Ovary (tissue), 7 donors: ENCODE measurements at regions not wholly inside any gene's neighbourhood (a gene's known extent, or its start where the extent isn't known, plus 50 kb on each side); places are given as distances from the start of the nearest gene placed in this dataset.
A peak's percentile ranks its signal among the peaks of the same experiment; 100 is the strongest.

ENCODE experiments used
- DNase-seq, 5 donors: peaks; one replicate each; pipeline ENCODE4 v3.0.0-alpha.2; 2019 to 2020
- H3K27ac ChIP-seq, 2 donors: fragments of 200-600 bp; one replicate each; pipeline versions ENCODE4 v1.5.1 to v1.8.0; 2019 to 2022
- H3K27me3 ChIP-seq: fragments of 200-600 bp; one replicate; pipeline ENCODE4 v1.8.0; 2022
- H3K36me3 ChIP-seq: fragments of 200-600 bp; sonication (generic); one replicate; pipeline ENCODE4 v1.5.1; 2019
- H3K4me1 ChIP-seq: one replicate; pipeline ENCODE4 v1.8.1; 2013; ENCODE audit warnings: mild to moderate bottlenecking, moderate library complexity; ENCODE audit not compliant: insufficient read depth
- H3K4me3 ChIP-seq: fragments of 200-600 bp; sonication (generic); one replicate; pipeline ENCODE4 v1.5.1; 2017
- H3K9me3 ChIP-seq, 2 donors: fragments of 200-600 bp in 1 of 2; sonication (generic) in 1 of 2; one replicate each; pipeline versions ENCODE4 v1.5.1 to v1.8.1; 2013 to 2019; ENCODE audit warnings: mild to moderate bottlenecking in 1 of 2, moderate library complexity in 1 of 2
- CTCF ChIP-seq, 3 donors: fragments of 450-650 bp in 2 of 3; fragments of 200-600 bp in 1 of 3; IDR thresholded peaks; one replicate each; pipeline versions ENCODE4 v1.5.1 to v1.8.0; 2016 to 2022; ENCODE audit warnings: antibody characterized with exemption in 3 of 3, mild to moderate bottlenecking in 1 of 3
- EP300 ChIP-seq: sonication (generic); formaldehyde crosslinking; IDR thresholded peaks from one replicate; pipeline ENCODE4 v1.6.1; 2017; ENCODE audit warnings: antibody characterized with exemption
- POLR2A ChIP-seq: fragments of 450-650 bp; IDR thresholded peaks from one replicate; pipeline ENCODE4 v1.6.1; 2017; ENCODE audit warnings: antibody characterized with exemption, mild to moderate bottlenecking, moderate library complexity
- WGBS, 3 donors: extraction: QIAGEN DNeasy Blood & Tissue Kit in 1 of 3; methylation state at CpG; one replicate each; pipeline versions ENCODE4 v1.1.5 to v1.1.7; 2013 to 2017; 5-methylcytosine and 5-hydroxymethylcytosine counted together
- intact Hi-C, 4 donors: fragments of 100-400 bp; cut with DNase I; formaldehyde crosslinking; loops; one replicate each; pipeline versions ENCODE4 v1.11.0 to v1.15.1; 2022 to 2023
- donor health status: DM: no; HTN: no; CAD: no; lungs with moderate emphysema.
- donor health status: DM: no; HTN: no; CAD: no.
- donor health status: Bipolar disorder and iron deficiency.
- donor health status: DM: no; HTN: no; CAD: no.
- donor health status: DM: yes; HTN: yes; CAD: no.

- 53 to 60% (median 60%) methylated on average over 2 of the region's 2 CpGs for WGBS, 3 donors
- H3K4me1 ChIP-seq, result peaks cover 24% of the 10 kb centered on the region
- no peaks in the 10 kb centered on the region for H3K36me3 ChIP-seq
- H3K4me3 ChIP-seq, result no peak overlapping the region
- no peaks in the 10 kb centered on the region for H3K9me3 ChIP-seq
- no peak overlapping the region for H3K27ac ChIP-seq
- TF ChIP-seq POLR2A (no peak), CTCF (IDR thresholded peaks at IDR 0.05) (no peak), EP300 (no peak)
- no peak for DNase-seq
- no peaks in the 10 kb centered on the region for H3K27me3 ChIP-seq
- intact Hi-C loops, result loop anchor here in 2 of 4 donors (5.0 to 10.0 kb wide), 2 partner anchors 36 to 701 kb away; partner anchors contain the start of gene IGFBP5 (in 1 of the 2)
Measured at GRCh38 chr2:217396165-217396564, 536.3 kb upstream of the TNP1 start.

GRCh38 chr2:217394510-217395351 lies 534.9 kb upstream of the TNP1 start:
- intact Hi-C loops, result loop anchor here in 2 of 4 donors (5.0 to 10.0 kb wide), 2 partner anchors 38 to 700 kb away; partner anchors contain the start of gene IGFBP5 (in 1 of the 2)
- DNase-seq, result no peak
- Histone ChIP-seq H3K36me3 (no peaks in the 10 kb centered on the region), H3K4me3 (no peak overlapping the region), H3K27ac (no peak overlapping the region), H3K4me1 (peaks cover 22% of the 10 kb centered on the region), H3K27me3 (no peaks in the 10 kb centered on the region), H3K9me3 (no peaks in the 10 kb centered on the region)
- TF ChIP-seq POLR2A, result no peak
- 74 to 86% (median 81%) methylated on average over 8 of the region's 8 CpGs for WGBS, 3 donors

GRCh38 chr2:217393585-217394032 lies 533.7 kb upstream of the TNP1 start:
- Histone ChIP-seq H3K36me3 (no peaks in the 10 kb centered on the region), H3K9me3 (no peaks in the 10 kb centered on the region), H3K27me3 (no peaks in the 10 kb centered on the region), H3K4me1 (peaks cover 18% of the 10 kb centered on the region), H3K27ac (no peak overlapping the region), H3K4me3 (no peak overlapping the region)
- WGBS, 3 donors, result 7 to 9% (median 9%) methylated on average over 4 of the region's 4 CpGs
- peak; percentile 82 to 90 (median 84) for DNase-seq
- no peak for TF ChIP-seq POLR2A
- TF ChIP-seq EP300, result no peak
- no peak for TF ChIP-seq CTCF (IDR thresholded peaks at IDR 0.05)
- intact Hi-C loops, result loop anchor here in 1 of 4 donors (10.0 kb wide), 1 partner anchor 699 kb away; the partner anchor contains the start of gene IGFBP5

- H3K9me3 ChIP-seq, result no peaks in the 10 kb centered on the region
- H3K27me3 ChIP-seq, result no peaks in the 10 kb centered on the region
- DNase-seq, result no peak
- no peaks in the 10 kb centered on the region for H3K36me3 ChIP-seq
- no peak overlapping the region for H3K27ac ChIP-seq
- peaks cover 18% of the 10 kb centered on the region for H3K4me1 ChIP-seq
- no peak overlapping the region for H3K4me3 ChIP-seq
- no peak for TF ChIP-seq POLR2A
- TF ChIP-seq CTCF (IDR thresholded peaks at IDR 0.05), result no peak
- TF ChIP-seq EP300, result no peak
- intact Hi-C loops, result loop anchor here in 1 of 4 donors (10.0 kb wide), 1 partner anchor 698 kb away; the partner anchor contains the start of gene IGFBP5
- WGBS, 3 donors, result 47 to 56% (median 56%) methylated on average over 5 of the region's 5 CpGs
Measured at GRCh38 chr2:217392930-217393584, 533.2 kb upstream of the TNP1 start.
